HepG2 (cell line): ENCODE measurements at regions not wholly inside any gene's neighbourhood (a gene's known extent, or its start where the extent isn't known, plus 50 kb on each side); places are given as distances from the start of the nearest gene placed in this dataset.
"Not testable (repeated sequence)": the region's sequence is repeated elsewhere in the genome, so short reads cannot be mapped to it uniquely, and the experiment has no call there.

ENCODE experiments used
- ATAC-seq: fragments of 200-7000 bp; cut with Tn5 transposase; 3 replicates; pipeline ENCODE4 v1.9.1; 2020; ENCODE audit warnings: mild to moderate bottlenecking, moderate library complexity
- BruUV-seq: library from RNA; stranded (reverse); fragments of 400-500 nt; replicated peaks from 2 replicates; lab custom pipeline; 2021; lab: Mats Ljungman, UMichigan
- CTCF ChIA-PET: fragments of 300-600 bp; formaldehyde crosslinking; extraction: SDS; loops from one replicate; lab custom pipeline; 2021; ENCODE audit warnings: low total read pairs, inconsistent platforms, low intra/inter-chr PET ratio; lab: Yijun Ruan, JAX
- POLR2A ChIA-PET: fragments of 350-600 bp; sonication (Branson Sonifier 250); formaldehyde crosslinking; loops from one replicate; lab custom pipeline; 2020; ENCODE audit warnings: antibody characterized with exemption, inconsistent platforms; lab: Yijun Ruan, JAX
- DNase-seq: peaks from one replicate; pipeline ENCODE4 v3.0.0-alpha.2; 2015; ENCODE audit warnings: low spot score
- FAIRE-seq: peaks from 3 replicates; lab custom pipeline; 2011; peaks lifted over from hg19 to GRCh38; lab: Jason Lieb, UNC
- H2AFZ ChIP-seq: one replicate; pipeline ENCODE4 v1.6.1; 2011; ENCODE audit warnings: low read length, inconsistent platforms
- H3K27ac ChIP-seq: fragments of 300-600 bp; 3 replicates; pipeline ENCODE4 v1.8.0; 2011; ENCODE audit warnings: mixed run types, mild to moderate bottlenecking, mixed read lengths, low read length, inconsistent platforms; ENCODE audit not compliant: insufficient read depth; ENCODE audit errors: extremely low read length
- H3K27me3 ChIP-seq, 2 experiments: fragments of 200-600 bp in 1 of 2; 2 replicates in 1 of 2; 3 replicates in 1 of 2; pipeline versions ENCODE4 v1.6.0 to v1.8.0; 2011; ENCODE audit warnings: low read length in 2 of 2, mild to moderate bottlenecking in 2 of 2, moderate library complexity in 2 of 2, inconsistent platforms in 1 of 2; ENCODE audit not compliant: insufficient read depth in 2 of 2, control insufficient read depth in 1 of 2
- H3K36me3 ChIP-seq, 2 experiments: fragments of 200-600 bp in 1 of 2; replicated peaks in 1 of 2; 2 replicates in 1 of 2; 3 replicates in 1 of 2; pipeline versions ENCODE4 v1.5.1 to v1.8.0; 2011; ENCODE audit warnings: low read length in 2 of 2, inconsistent platforms in 1 of 2; ENCODE audit not compliant: insufficient read depth in 2 of 2, control insufficient read depth in 1 of 2
- H3K4me1 ChIP-seq: 2 replicates; pipeline ENCODE4 v1.5.1; 2012; ENCODE audit warnings: low read length, inconsistent platforms; ENCODE audit not compliant: insufficient read depth
- H3K4me2 ChIP-seq: 2 replicates; pipeline ENCODE4 v1.6.0; 2011; ENCODE audit warnings: low read depth, low read length, inconsistent platforms
- H3K4me3 ChIP-seq, 3 experiments: fragments of 200-600 bp in 1 of 3; sonication (generic), shearing (Covaris generic) in 1 of 3; replicated peaks in 1 of 3; 2 replicates each; pipeline ENCODE4 v1.5.1; 2011 to 2016; ENCODE audit warnings: low read length in 3 of 3, inconsistent platforms in 2 of 3, low read depth in 2 of 3, mild to moderate bottlenecking in 2 of 3, control low read depth in 1 of 3, mixed read lengths in 1 of 3; ENCODE audit not compliant: insufficient read depth in 1 of 3
- H3K79me2 ChIP-seq: one replicate; pipeline ENCODE4 v1.6.1; 2011; ENCODE audit warnings: low read length, inconsistent platforms; ENCODE audit not compliant: insufficient read depth
- H3K9ac ChIP-seq: 2 replicates; pipeline ENCODE4 v1.6.0; 2011; ENCODE audit warnings: mild to moderate bottlenecking, low read depth, low read length, inconsistent platforms; ENCODE audit not compliant: insufficient read depth
- H3K9me3 ChIP-seq: 2 replicates; pipeline ENCODE4 v1.5.1; 2012; ENCODE audit warnings: mild to moderate bottlenecking, low read length
- H4K20me1 ChIP-seq: 2 replicates; pipeline ENCODE4 v1.6.0; 2011; ENCODE audit warnings: inconsistent platforms, mild to moderate bottlenecking, low read length, moderate library complexity; ENCODE audit not compliant: insufficient read depth
- HBP1 ChIP-seq: IDR thresholded peaks from 2 replicates; pipeline ENCODE4 v1.6.1; 2016; ENCODE audit warnings: low read depth, control low read depth
- RARA ChIP-seq: IDR thresholded peaks from 2 replicates; pipeline ENCODE4 v1.6.1; 2016; ENCODE audit warnings: missing genetic modification reagents, missing compliant biosample characterization
- SIN3A ChIP-seq: IDR thresholded peaks from 2 replicates; pipeline ENCODE4 v1.6.1; 2011; ENCODE audit warnings: low read depth, mild to moderate bottlenecking, control low read depth, low read length, borderline replicate concordance
- SP5 ChIP-seq: IDR thresholded peaks from 2 replicates; pipeline ENCODE4 v1.6.1; 2016; ENCODE audit warnings: low read depth, borderline replicate concordance
- ZNF207 ChIP-seq: fragments of 450-650 bp; IDR thresholded peaks from 2 replicates; pipeline ENCODE4 v1.6.1; 2016; ENCODE audit warnings: antibody characterized with exemption, borderline replicate concordance
- ZNF761 ChIP-seq: sonication (generic); formaldehyde crosslinking; conservative IDR thresholded peaks from 2 replicates; pipeline ENCODE4 v1.4.0; 2020; ENCODE audit warnings: mild to moderate bottlenecking, missing genetic modification reagents
- WGBS: methylation state at CpG from one replicate; pipeline ENCODE4 v1.1.6; 2017; ENCODE audit warnings: low lambda C conversion rate; 5-methylcytosine and 5-hydroxymethylcytosine counted together
- in situ Hi-C: cut with HindIII; loops from 2 replicates; pipeline ENCODE4 v1.10.0; 2017; ENCODE audit warnings: low pct_unique_long_range_greater_than_20kb; ENCODE audit not compliant: extremely low pct_ligation_motif_present
- intact Hi-C: fragments of 100-400 bp; cut with micrococcal nuclease; formaldehyde crosslinking; loops from one replicate; pipeline ENCODE4 v1.10.0; 2022; ENCODE audit not compliant: unreplicated experiment
- TF ChIP-seq, protein P1 (sequence below): sonication (generic); formaldehyde crosslinking; IDR thresholded peaks from 2 replicates; pipeline ENCODE4 v1.5.1; 2020; ENCODE audit warnings: missing genetic modification reagents, mild to moderate bottlenecking, borderline replicate concordance

DNA sequence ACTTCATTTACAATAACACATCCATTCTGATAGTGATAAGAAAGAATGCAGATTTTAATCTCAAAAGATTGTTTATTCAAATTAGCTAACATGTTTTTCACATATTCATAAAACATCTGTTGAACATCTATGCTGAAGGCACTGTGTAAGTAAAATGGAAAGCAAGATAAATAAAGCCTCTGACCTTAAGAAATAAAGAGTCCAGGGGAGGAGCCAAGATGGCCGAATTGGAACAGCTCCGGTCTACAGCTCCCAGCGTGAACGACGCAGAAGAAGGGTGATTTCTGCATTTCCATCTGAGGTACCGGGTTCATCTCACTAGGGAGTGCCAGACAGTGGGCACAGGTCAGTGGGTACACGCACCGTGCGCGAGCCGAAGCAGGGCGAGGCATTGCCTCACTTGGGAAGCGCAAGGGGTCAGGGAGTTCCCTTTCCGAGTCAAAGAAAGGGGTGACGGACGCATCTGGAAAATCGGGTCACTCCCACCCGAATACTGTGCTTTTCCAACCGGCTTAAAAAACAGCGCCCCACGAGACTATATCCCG lies 336.5 kb downstream of the CETN3 start:
- intact Hi-C loops, H3K27ac ChIP-seq, POLR2A ChIA-PET, FAIRE-seq, H3K4me2 ChIP-seq, CTCF ChIA-PET, H3K9me3 ChIP-seq, BruUV-seq, H3K4me1 ChIP-seq, DNase-seq, in situ Hi-C loops, ATAC-seq, H3K27me3 ChIP-seq, H3K36me3 ChIP-seq, H3K4me3 ChIP-seq, H4K20me1 ChIP-seq, H3K79me2 ChIP-seq, H2AFZ ChIP-seq, H3K9ac ChIP-seq: not testable (repeated sequence)
- WGBS = 62% methylated on average over 21 of the region's 22 CpGs

- TF ChIP-seq ZNF761 = no peak
- no peak for TF ChIP-seq SP5 (CRISPR knock-in tag)
- no peak for TF ChIP-seq HBP1 (CRISPR knock-in tag)
- TF ChIP-seq ZNF207 = no peak
- TF ChIP-seq SIN3A = no peak
- TF ChIP-seq, protein P1, sequence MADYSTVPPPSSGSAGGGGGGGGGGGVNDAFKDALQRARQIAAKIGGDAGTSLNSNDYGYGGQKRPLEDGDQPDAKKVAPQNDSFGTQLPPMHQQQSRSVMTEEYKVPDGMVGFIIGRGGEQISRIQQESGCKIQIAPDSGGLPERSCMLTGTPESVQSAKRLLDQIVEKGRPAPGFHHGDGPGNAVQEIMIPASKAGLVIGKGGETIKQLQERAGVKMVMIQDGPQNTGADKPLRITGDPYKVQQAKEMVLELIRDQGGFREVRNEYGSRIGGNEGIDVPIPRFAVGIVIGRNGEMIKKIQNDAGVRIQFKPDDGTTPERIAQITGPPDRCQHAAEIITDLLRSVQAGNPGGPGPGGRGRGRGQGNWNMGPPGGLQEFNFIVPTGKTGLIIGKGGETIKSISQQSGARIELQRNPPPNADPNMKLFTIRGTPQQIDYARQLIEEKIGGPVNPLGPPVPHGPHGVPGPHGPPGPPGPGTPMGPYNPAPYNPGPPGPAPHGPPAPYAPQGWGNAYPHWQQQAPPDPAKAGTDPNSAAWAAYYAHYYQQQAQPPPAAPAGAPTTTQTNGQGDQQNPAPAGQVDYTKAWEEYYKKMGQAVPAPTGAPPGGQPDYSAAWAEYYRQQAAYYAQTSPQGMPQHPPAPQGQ (CRISPR knock-in tag) = no peak
- no peak for TF ChIP-seq RARA (CRISPR knock-in tag)
- TF ChIP-seq, all 625 proteins: peak for 0
- POLR2A ChIA-PET = no interaction called here
- H3K79me2 ChIP-seq = no peaks in the 10 kb centered on the region
- no peak for FAIRE-seq
- in situ Hi-C loops = no loop called here
- no peak overlapping the region for H2AFZ ChIP-seq
- BruUV-seq = no TSS peak
- H3K27me3 ChIP-seq = no peaks in the 10 kb centered on the region
- no peak for DNase-seq
- CTCF ChIA-PET = no interaction called here
- no peaks in the 10 kb centered on the region for H3K4me1 ChIP-seq
- H3K4me3 ChIP-seq = no peak overlapping the region
- H4K20me1 ChIP-seq = no peaks in the 10 kb centered on the region
- H3K36me3 ChIP-seq = no peaks in the 10 kb centered on the region
- ATAC-seq = no peak
- no peak overlapping the region for H3K27ac ChIP-seq
- 53% methylated on average over 2 of the region's 2 CpGs for WGBS
- intact Hi-C loops = no loop called here
- no peaks in the 10 kb centered on the region for H3K9me3 ChIP-seq
- no peak overlapping the region for H3K4me2 ChIP-seq
- H3K9ac ChIP-seq = no peak overlapping the region
Observed at GRCh38 chr5:90071656-90072055, 337.9 kb downstream of the CETN3 start.
